ENCODE measurements at regions not wholly inside any gene's neighbourhood (a gene's known extent, or its start where the extent isn't known, plus 50 kb on each side); places are given as distances from the start of the nearest gene placed in this dataset.

GRCh38 chr2:20539133-20539719 lies 92.4 kb downstream of the RHOB start:
- Histone ChIP-seq H3K27me3 (ENCODE audit: control insufficient read depth in 2 of 2, insufficient read depth in 2 of 2, low read length in 2 of 2) (no peaks in the 10 kb centered on the region), H3K9ac (ENCODE audit: insufficient read depth, low read length, poor library complexity, severe bottlenecking) (no peak overlapping the region), H3K4me3 (replicated peaks in 1 of 3; ENCODE audit: low read depth in 2 of 3, low read length in 3 of 3) (no peak overlapping the region), H2AFZ (ENCODE audit: insufficient read depth, low read depth, low read length, poor library complexity, severe bottlenecking) (no peak overlapping the region), H3K79me2 (ENCODE audit: insufficient read depth, low read length) (no peaks in the 10 kb centered on the region), H3K36me3 (replicated peaks in 1 of 2; ENCODE audit: control insufficient read depth in 1 of 2, insufficient read depth in 2 of 2, low read length in 2 of 2) (no peaks in the 10 kb centered on the region), H3K9me3 (replicated peaks in 1 of 2; ENCODE audit: control insufficient read depth in 1 of 2, insufficient read depth in 1 of 2, low read length in 2 of 2) (no peaks in the 10 kb centered on the region), H3K4me2 (replicated peaks; ENCODE audit: extremely low read depth, low read length, poor library complexity, severe bottlenecking) (no peak overlapping the region), H4K20me1 (ENCODE audit: insufficient read depth, low read length) (no peaks in the 10 kb centered on the region), H3K4me1 (ENCODE audit: control insufficient read depth in 1 of 2, insufficient read depth in 2 of 2, low read length in 2 of 2) (no peaks in the 10 kb centered on the region), H3K27ac (ENCODE audit: low read depth in 1 of 2, low read length in 2 of 2) (no peak overlapping the region)
- Mint-ChIP-seq H3K9me3 (peaks cover 0 to 1% (median 0%) of the 10 kb centered on the region in 7 donors), H3K4me1 (no peaks in the 10 kb centered on the region), H3K4me3 (no peak overlapping the region), H3K27ac (no peak overlapping the region), H3K27me3 (ENCODE audit: low read depth in 3 of 3) (peaks cover 4 to 8% (median 4%) of the 10 kb centered on the region in 3 donors), H3K36me3 (no peaks in the 10 kb centered on the region)
- intact Hi-C loops (cut with micrococcal nuclease) = no loop called here
- TF ChIP-seq CTCF (IDR thresholded peaks at IDR 0.05) = no peak
- WGBS (ENCODE audit: insufficient coverage) = 94% methylated on average over 4 of the region's 6 CpGs
- DNase-seq = no peak

DNA sequence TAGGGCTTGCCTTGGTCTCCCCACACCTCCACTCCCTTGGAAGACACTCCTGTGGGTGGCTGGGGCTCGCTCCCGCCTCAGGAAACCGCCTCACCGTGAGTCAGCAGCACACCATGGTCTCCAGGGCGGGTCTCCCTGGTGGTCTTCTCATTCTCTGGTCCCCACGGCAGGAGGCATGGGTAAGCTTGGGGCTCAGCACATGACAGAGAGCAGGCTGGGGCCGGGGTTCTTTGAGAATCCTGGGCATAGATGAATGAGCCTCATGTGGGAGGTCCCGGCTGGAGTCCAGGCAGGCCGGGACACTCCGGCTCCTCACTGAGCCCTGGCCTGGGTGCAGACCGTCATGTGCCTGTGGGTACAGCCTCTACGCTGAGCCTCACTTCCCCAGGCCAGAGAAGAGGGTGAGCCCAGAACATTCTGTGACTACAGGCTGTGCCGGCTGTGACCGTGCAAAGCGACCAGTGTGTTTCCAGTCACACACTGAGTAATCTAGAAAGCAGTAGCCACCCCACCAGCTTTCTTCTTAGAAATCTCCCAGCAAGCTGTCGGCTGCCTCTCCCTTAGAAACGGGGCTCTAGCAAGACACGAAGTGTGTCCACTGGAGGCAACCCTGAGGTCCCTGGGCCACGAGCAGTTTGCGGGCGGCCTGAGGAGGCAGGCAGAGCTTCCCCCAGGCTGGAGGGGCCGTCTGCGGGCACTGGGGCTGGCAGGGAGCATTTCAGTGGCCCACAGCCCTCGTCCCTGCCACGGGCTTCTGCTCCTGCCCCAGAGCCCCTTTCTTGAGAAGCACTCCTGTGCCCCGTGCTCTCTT lies 93.1 kb downstream of the RHOB start:
- H3K4me1 ChIP-seq (ENCODE audit: control insufficient read depth in 1 of 2, insufficient read depth in 2 of 2, low read length in 2 of 2) = no peaks in the 10 kb centered on the region
- no peaks in the 10 kb centered on the region for H3K79me2 ChIP-seq (ENCODE audit: insufficient read depth, low read length)
- no peak overlapping the region for H2AFZ ChIP-seq (ENCODE audit: insufficient read depth, low read depth, low read length, poor library complexity, severe bottlenecking)
- no peaks in the 10 kb centered on the region for H3K27me3 ChIP-seq (ENCODE audit: control insufficient read depth in 2 of 2, insufficient read depth in 2 of 2, low read length in 2 of 2)
- H3K4me3 ChIP-seq (replicated peaks in 1 of 3; ENCODE audit: low read depth in 2 of 3, low read length in 3 of 3) = no peak overlapping the region
- no peaks in the 10 kb centered on the region for H3K4me1 Mint-ChIP-seq
- no peaks in the 10 kb centered on the region for H3K9me3 ChIP-seq (replicated peaks in 1 of 2; ENCODE audit: control insufficient read depth in 1 of 2, insufficient read depth in 1 of 2, low read length in 2 of 2)
- no peak overlapping the region for H3K27ac Mint-ChIP-seq
- no peaks in the 10 kb centered on the region for H3K36me3 ChIP-seq (replicated peaks in 1 of 2; ENCODE audit: control insufficient read depth in 1 of 2, insufficient read depth in 2 of 2, low read length in 2 of 2)
- H3K9me3 Mint-ChIP-seq = peaks cover 0 to 1% (median 0%) of the 10 kb centered on the region in 7 donors
- intact Hi-C loops (cut with micrococcal nuclease) = no loop called here
- no peaks in the 10 kb centered on the region for H4K20me1 ChIP-seq (ENCODE audit: insufficient read depth, low read length)
- H3K9ac ChIP-seq (ENCODE audit: insufficient read depth, low read length, poor library complexity, severe bottlenecking) = no peak overlapping the region
- no peak for DNase-seq
- 91% methylated on average over 24 of the region's 26 CpGs for WGBS (ENCODE audit: insufficient coverage)
- H3K4me2 ChIP-seq (replicated peaks; ENCODE audit: extremely low read depth, low read length, poor library complexity, severe bottlenecking) = no peak overlapping the region
- H3K27ac ChIP-seq (ENCODE audit: low read depth in 1 of 2, low read length in 2 of 2) = no peak overlapping the region
- H3K36me3 Mint-ChIP-seq = no peaks in the 10 kb centered on the region
- no peak overlapping the region for H3K4me3 Mint-ChIP-seq
- H3K27me3 Mint-ChIP-seq (ENCODE audit: low read depth in 3 of 3) = peaks cover 2 to 4% (median 3%) of the 10 kb centered on the region in 3 donors
- TF ChIP-seq CTCF (IDR thresholded peaks at IDR 0.05) = no peak
